Suprapubic skin (tissue), 4 donors: ENCODE measurements at regions not wholly inside any gene's neighbourhood (a gene's known extent, or its start where the extent isn't known, plus 50 kb on each side); places are given as distances from the start of the nearest gene placed in this dataset.

Experiments used
- DNase-seq, 2 donors: peaks; one replicate each; pipeline ENCODE4 v3.0.0-alpha.2; 2019; ENCODE audit warnings: low spot score in 2 of 2
- H3K27ac ChIP-seq: fragments of 200-600 bp; sonication (generic); one replicate; pipeline ENCODE4 v1.5.1; 2019
- H3K27me3 ChIP-seq: fragments of 200-600 bp; sonication (generic); one replicate; pipeline ENCODE4 v1.5.1; 2019
- H3K36me3 ChIP-seq: fragments of 200-600 bp; sonication (generic); one replicate; pipeline ENCODE4 v1.5.1; 2019
- H3K4me1 ChIP-seq: fragments of 200-600 bp; sonication (generic); one replicate; pipeline ENCODE4 v1.5.1; 2019
- H3K4me3 ChIP-seq: fragments of 200-600 bp; sonication (generic); one replicate; pipeline ENCODE4 v1.5.1; 2019; ENCODE audit warnings: mild to moderate bottlenecking
- H3K9me3 ChIP-seq: fragments of 200-600 bp; sonication (generic); one replicate; pipeline ENCODE4 v1.5.1; 2019
- CTCF ChIP-seq, 2 donors: fragments of 200-600 bp in 1 of 2; fragments of 450-650 bp in 1 of 2; sonication (generic) in 1 of 2; IDR thresholded peaks; one replicate each; pipeline ENCODE4 v1.5.1; 2016 to 2019; ENCODE audit warnings: antibody characterized with exemption in 2 of 2, mild to moderate bottlenecking in 1 of 2, moderate library complexity in 1 of 2
- EP300 ChIP-seq: sonication (generic); formaldehyde crosslinking; IDR thresholded peaks from one replicate; pipeline ENCODE4 v1.6.1; 2017; ENCODE audit warnings: antibody characterized with exemption
- POLR2A ChIP-seq, 2 donors: fragments of 450-650 bp; IDR thresholded peaks; one replicate each; pipeline ENCODE4 v1.6.1; 2017; ENCODE audit warnings: antibody characterized with exemption in 2 of 2, mild to moderate bottlenecking in 2 of 2, moderate library complexity in 2 of 2
- POLR2AphosphoS5 ChIP-seq, 3 donors: sonication (generic); formaldehyde crosslinking; IDR thresholded peaks; one replicate each; pipeline ENCODE4 v1.6.1; 2017; ENCODE audit warnings: antibody characterized with exemption in 3 of 3
- WGBS: methylation state at CpG from one replicate; pipeline ENCODE4 v1.1.5; 2018; 5-methylcytosine and 5-hydroxymethylcytosine counted together

GRCh38 chr9:103126494-103126893 lies 131.4 kb downstream of the CYLC2 start:
- H3K4me3 ChIP-seq, result no peak overlapping the region
- no peaks in the 10 kb centered on the region for H3K4me1 ChIP-seq
- no peaks in the 10 kb centered on the region for H3K36me3 ChIP-seq
- no peak overlapping the region for H3K27ac ChIP-seq
- DNase-seq, result no peak
- H3K27me3 ChIP-seq, result no peaks in the 10 kb centered on the region
- H3K9me3 ChIP-seq, result peaks cover 17% of the 10 kb centered on the region
- no peak for TF ChIP-seq POLR2AphosphoS5 (IDR thresholded peaks at IDR 0.05)
- WGBS, result 86% methylated on average over 2 of the region's 2 CpGs

GRCh38 chr9:103139891-103140290 lies 144.8 kb downstream of the CYLC2 start:
- 87% methylated on average over 2 of the region's 2 CpGs for WGBS

GRCh38 chr9:103152473-103152872 lies 157.3 kb downstream of the CYLC2 start:
- no peaks in the 10 kb centered on the region for H3K9me3 ChIP-seq
- no peaks in the 10 kb centered on the region for H3K27me3 ChIP-seq
- no peak for DNase-seq
- no peak overlapping the region for H3K27ac ChIP-seq
- H3K4me3 ChIP-seq, result no peak overlapping the region
- 70% methylated on average over 2 of the region's 2 CpGs for WGBS
- no peaks in the 10 kb centered on the region for H3K4me1 ChIP-seq
- TF ChIP-seq POLR2A (IDR thresholded peaks at IDR 0.05) (no peak), EP300 (no peak)
- H3K36me3 ChIP-seq, result no peaks in the 10 kb centered on the region

More at GRCh38 chr9:103139891-103140290, 144.8 kb downstream of the CYLC2 start:
- Histone ChIP-seq H3K4me3 (no peak overlapping the region), H3K9me3 (no peaks in the 10 kb centered on the region), H3K36me3 (no peaks in the 10 kb centered on the region), H3K27ac (no peak overlapping the region), H3K4me1 (no peaks in the 10 kb centered on the region), H3K27me3 (no peaks in the 10 kb centered on the region)
- DNase-seq, result no peak
- TF ChIP-seq CTCF (IDR thresholded peaks at IDR 0.05), result no peak
- no peak for TF ChIP-seq EP300
- TF ChIP-seq POLR2A (IDR thresholded peaks at IDR 0.05), result no peak

GRCh38 chr9:103167530-103167929 lies 172.4 kb downstream of the CYLC2 start:
- Histone ChIP-seq H3K36me3 (no peaks in the 10 kb centered on the region), H3K27ac (no peak overlapping the region), H3K9me3 (peaks cover 4% of the 10 kb centered on the region), H3K4me3 (no peak overlapping the region), H3K27me3 (no peaks in the 10 kb centered on the region), H3K4me1 (no peaks in the 10 kb centered on the region)
- WGBS, result 77% methylated on average over 4 of the region's 4 CpGs
- no peak for TF ChIP-seq CTCF (IDR thresholded peaks at IDR 0.05)
- DNase-seq, result no peak

- H3K9me3 ChIP-seq, result peaks cover 4% of the 10 kb centered on the region
- no peaks in the 10 kb centered on the region for H3K36me3 ChIP-seq
- H3K27ac ChIP-seq, result no peak overlapping the region
- H3K4me1 ChIP-seq, result no peaks in the 10 kb centered on the region
- WGBS, result 62% methylated on average over 1 of the region's 1 CpG
- TF ChIP-seq EP300 (no peak), POLR2AphosphoS5 (IDR thresholded peaks at IDR 0.05) (no peak), POLR2A (IDR thresholded peaks at IDR 0.05) (no peak), CTCF (IDR thresholded peaks at IDR 0.05) (no peak)
- no peaks in the 10 kb centered on the region for H3K27me3 ChIP-seq
- no peak for DNase-seq
- H3K4me3 ChIP-seq, result no peak overlapping the region
These were observed 173.1 kb downstream of the CYLC2 start for GRCh38 chr9:103168254-103168653.

GRCh38 chr9:103169798-103170197 lies 174.7 kb downstream of the CYLC2 start:
- no peak for DNase-seq
- Histone ChIP-seq H3K4me3 (no peak overlapping the region), H3K27me3 (no peaks in the 10 kb centered on the region), H3K36me3 (no peaks in the 10 kb centered on the region), H3K27ac (no peak overlapping the region), H3K9me3 (peaks cover 4% of the 10 kb centered on the region), H3K4me1 (no peaks in the 10 kb centered on the region)
- no peak for TF ChIP-seq POLR2AphosphoS5 (IDR thresholded peaks at IDR 0.05)
- no peak for TF ChIP-seq EP300
- no peak for TF ChIP-seq POLR2A (IDR thresholded peaks at IDR 0.05)
- TF ChIP-seq CTCF (IDR thresholded peaks at IDR 0.05), result no peak
- WGBS, result 80% methylated on average over 1 of the region's 1 CpG
